ENCODE measurements at regions not wholly inside any gene's neighbourhood (a gene's known extent, or its start where the extent isn't known, plus 50 kb on each side); places are given as distances from the start of the nearest gene placed in this dataset.

DNA sequence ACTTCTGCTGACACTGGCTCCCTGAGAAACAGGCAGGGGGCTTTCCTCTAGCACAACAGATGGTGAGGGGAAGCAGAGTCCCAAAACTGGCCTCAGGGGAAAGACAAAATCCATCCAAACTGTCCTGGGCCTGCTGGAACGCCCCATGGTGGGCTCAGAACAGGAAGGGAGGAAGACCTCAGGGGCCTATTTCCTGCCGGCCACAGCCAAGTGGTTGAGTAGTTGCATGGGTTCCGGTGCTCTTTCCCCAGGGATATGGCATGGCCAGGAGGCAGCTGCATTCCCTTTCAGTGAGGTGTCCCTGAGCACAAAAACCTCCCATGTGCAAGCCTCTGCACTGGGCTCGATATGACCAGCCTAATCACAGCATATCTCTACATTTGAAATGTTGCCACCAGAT is 303.0 kb upstream of the IRX5 start:
- DNase-seq (ENCODE audit: low spot score): no peak

DNA sequence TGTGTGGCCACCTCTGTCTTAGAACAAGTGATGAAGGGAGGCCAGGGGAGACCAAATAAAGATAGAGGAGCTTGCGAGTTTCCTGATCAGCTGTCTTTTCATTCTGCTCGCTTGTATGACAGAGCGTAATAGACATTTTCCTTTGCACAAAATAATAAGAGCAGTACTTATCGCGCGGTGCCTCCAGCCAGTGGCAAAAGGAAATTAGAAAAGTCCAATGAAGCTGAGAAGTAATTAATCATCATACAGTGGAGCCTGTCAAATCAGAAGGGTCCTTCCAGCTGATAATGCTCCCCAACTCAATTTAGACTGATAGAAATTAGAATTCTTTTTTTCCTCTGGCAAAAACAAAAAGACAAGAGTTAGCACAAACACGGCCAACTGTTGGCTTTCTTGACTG is 307.0 kb upstream of the IRX5 start:
- DNase-seq (ENCODE audit: low spot score): no peak

DNA sequence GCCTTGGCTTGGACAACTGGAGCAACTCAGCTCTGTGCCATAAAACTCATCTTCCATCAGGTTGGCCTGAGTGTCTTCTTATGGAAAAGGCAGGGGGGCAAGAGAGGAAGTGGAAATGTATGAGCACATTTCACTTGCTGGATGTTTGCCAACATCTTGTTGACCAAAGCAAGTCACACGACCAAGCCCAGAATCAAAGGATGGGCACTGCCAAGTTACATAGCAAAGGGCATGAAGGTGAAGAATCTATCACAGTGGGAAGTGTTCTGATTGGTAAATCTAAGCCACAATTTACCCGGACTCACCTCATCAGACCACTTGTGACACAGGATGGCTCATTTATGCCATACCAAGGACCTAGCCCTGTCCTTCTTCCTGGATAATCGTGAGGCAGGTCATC is 310.5 kb upstream of the IRX5 start:
- no peak for DNase-seq (ENCODE audit: low spot score)

DNA sequence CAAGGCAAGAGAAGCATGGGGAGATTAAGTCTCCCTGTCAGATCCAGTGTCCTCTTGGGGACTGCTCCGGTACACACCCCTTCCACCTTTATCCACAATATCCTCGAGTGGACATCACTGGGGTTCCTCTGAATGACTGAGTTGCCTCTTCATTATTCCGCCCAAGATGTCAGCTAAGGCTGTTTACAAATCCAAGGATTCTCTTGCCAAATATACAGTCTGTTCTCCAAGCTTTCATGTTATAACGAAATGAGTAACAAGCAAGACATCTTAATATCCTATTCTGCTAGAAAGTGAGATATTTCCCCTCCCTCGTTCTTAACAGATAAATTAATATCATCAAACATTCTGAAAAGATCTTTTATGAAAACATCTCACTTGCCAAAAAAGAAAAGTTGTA is 314.1 kb upstream of the IRX5 start:
- DNase-seq (ENCODE audit: low spot score): no peak

DNA sequence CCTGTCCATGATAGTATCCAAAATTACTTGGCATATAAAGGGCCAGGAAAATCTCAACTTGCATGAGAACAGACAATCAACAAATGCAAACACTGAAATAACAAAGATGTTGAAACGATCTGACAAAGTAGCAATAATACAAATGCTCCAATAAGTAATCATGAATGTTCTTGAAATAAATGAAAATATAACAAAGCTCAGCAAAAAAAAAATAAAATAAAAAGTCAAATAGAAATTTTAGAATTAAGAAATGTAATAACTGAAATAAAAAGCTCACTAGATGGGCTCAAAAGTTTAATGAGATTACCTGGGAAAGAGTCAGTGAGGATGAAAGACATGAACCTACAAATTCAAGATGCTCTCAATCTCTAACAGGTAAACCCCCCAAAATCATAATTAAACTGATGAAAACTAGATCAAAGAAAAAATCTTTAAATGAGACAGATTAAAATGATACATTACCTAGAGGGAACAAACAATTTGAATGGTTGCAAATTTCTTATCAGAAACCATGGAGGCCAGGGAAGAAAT is 319.0 kb upstream of the IRX3 start:
- DNase-seq (ENCODE audit: low spot score): no peak

DNA sequence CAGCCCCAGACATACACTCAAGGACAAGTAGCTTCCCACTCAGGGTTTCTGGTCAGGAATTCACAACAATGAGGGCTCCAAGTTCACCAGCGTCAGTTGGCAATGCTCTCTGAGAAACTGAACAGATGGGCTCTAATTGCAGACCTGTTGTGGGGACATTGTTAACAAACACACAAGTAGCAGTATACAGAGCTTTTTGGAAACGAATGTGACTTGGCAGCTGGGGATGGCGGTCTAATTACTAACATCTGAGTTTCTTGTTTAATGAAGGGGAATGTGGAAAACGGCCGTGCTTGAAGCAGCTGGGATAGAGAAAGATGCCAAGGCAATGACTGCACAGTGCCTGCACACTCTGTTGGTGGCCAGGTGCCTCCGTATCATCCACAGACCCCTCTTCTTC is 316.1 kb upstream of the IRX3 start:
- DNase-seq (ENCODE audit: low spot score): no peak

DNA sequence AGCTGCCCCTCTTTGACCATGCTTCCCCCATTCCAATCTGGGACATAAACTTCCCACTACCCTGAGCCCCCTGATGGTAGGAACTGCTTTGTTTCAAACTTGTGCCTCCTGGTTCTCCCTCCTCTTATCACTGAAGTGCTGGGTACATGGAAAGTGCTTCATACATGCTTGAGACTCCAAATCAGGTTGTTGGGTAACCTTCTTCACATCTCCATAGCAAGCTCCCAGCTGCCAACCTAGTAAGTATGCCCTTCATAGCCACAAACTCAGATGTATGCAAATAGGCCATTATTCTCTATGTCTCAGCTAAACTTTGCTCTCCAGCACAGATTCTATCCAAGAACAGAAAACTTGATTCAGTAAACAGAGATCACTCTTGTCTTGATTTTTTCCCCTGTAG is 310.6 kb upstream of the IRX3 start:
- no peak for DNase-seq (ENCODE audit: low spot score)

DNA sequence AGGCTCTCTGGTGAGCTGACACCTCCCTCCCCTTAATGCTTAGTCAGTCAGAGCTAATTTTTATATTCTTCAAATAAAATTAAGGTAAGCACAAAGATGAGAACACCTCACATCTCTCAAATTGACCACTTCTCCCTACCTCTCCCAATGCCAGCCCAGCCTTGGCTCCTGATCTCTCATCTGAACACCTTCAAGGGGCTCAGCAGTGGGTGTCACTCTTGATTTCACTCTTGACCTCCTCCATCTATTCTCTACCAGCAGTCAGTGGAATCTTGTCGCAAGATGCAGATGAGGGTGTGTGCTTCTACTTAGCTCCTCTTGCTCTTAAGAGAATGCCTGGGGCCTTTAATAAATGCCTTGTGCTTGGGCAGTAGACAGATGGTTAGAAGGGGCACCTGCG is 309.0 kb upstream of the IRX3 start:
- no peak for DNase-seq (ENCODE audit: low spot score)

DNA sequence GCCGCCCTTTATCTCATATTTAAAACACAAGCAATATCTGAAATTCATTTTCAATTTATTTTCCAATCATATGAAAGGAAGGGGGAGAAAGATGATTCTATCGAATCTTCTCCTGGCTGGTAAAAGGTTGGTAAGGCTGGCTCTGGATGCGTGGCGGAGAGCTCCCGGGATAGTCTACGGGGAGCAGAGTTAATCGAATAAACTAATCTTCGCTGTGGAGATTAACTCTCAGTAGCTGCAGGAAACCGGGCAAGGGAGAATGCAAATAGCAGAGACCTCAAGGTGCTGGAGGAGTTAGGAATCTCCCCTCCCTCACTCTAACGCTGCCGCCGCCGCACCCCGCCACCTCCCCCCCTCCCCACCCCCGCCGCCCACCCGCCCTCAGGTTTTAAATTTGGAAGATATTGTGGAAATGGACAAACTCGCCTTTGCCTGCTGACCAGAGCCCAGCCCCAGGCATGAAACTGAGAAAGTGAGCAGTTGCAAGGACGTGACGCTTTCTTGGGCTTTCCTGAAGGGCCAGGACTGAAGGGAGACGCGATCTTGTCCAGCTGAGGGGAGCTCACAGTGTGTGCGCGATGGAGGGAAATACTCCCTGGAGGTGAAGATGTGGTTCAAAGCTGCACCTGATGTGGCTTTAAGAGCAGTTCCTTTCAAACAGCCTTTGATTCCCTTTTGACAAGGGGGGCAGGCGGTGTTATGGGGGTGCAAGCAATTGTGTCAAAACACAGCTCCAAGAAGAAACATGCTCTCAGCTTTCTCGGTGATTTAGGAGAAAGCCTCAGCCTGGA is 308.2 kb upstream of the IRX3 start:
- DNase-seq (ENCODE audit: low spot score): no peak

DNA sequence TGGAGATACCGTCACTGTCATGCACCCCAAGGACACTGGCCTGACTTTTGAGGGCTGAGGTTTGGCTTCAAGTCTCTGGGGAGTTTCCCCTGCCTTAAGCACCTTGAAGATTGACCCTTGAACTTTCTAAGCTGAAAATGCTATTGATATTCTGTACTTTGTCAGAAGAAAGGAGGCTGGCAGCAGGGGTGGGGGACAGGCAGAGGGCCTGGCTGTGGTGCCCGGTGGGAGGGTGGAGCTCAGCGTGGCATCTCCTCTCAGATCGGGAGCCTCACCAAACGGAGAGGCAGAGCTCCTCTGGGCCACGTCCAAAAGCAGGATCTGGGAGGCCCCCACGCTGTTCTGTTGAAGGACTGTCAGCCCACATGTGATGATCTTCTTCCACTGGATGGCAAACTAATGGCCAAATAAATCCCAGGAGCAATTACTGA is 305.2 kb upstream of the IRX3 start:
- no peak for DNase-seq (ENCODE audit: low spot score)

DNA sequence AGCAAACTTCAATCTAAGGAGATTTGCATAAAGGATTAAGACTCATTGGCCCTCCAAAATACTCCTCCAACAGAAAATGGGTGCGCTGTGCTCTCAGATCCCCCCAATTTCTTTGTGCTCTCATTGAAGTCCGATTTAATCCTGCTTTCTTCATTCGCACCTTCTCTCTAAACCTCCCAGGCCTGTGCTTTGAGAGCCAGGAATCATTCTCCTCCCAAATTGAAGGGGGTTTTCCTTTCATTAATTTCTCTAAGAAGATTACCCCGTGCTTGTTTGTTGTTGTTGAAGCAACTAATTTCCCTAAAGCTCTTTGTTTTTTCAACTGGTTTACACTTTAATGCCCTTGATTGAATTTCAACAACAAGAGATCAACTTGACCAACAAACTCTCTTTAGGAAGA is 304.2 kb upstream of the IRX3 start:
- no peak for DNase-seq (ENCODE audit: low spot score)

DNA sequence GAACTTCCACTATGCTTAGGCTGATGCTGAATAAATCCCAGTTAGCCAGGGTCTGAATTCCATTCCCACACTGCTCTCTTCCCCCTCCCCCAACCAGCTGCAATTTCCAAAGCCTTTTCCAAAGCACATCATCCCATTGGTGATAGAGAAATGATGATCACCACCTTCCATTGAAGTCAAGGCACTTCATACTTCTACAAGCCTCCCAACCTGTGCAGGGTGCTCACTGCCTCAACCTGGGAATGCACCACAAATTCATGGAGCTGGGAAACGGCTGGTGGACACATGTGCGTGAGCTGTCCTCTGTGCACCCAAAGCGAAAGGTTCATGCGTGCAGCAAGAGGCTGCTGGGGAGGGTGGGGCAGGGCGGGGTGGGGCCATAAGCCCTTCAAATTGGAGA is 302.7 kb upstream of the IRX3 start:
- no peak for DNase-seq (ENCODE audit: low spot score)

DNA sequence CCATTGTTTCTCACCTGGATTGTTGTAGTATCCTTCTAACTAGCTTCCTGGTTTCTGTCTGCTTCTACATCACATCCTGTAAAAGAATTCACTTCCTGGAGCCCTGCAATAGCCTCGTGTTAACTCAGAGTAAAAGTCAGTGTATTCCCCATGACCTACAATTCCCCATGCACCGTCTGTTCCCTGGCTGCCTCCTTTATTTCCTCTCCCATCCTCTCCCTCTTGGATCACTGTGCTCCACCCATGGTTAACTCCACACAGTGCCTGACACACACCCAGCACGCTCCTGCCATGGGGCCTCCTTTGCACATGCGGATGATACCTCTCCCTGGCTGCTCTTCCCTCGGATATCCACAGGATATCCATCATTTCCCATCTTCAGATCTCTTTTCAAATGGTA is 301.4 kb upstream of the IRX3 start:
- no peak for DNase-seq (ENCODE audit: low spot score)

DNA sequence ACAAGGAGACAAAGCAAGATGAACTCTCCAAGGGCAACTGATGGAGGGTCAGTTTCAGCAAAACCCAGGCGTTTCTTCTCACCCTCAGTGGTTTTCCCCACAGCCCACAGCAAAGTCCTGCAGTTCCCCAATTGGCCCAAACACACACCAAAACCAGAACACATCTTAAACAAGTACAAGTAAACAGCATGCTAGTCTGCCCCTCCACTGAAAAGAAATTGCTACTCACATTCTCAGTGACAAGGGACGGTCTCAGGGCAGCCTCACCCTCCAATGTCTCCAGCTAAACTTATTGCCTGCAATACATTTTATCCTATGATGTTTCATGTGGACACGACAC is 300.6 kb upstream of the IRX3 start:
- DNase-seq (ENCODE audit: low spot score): no peak

DNA sequence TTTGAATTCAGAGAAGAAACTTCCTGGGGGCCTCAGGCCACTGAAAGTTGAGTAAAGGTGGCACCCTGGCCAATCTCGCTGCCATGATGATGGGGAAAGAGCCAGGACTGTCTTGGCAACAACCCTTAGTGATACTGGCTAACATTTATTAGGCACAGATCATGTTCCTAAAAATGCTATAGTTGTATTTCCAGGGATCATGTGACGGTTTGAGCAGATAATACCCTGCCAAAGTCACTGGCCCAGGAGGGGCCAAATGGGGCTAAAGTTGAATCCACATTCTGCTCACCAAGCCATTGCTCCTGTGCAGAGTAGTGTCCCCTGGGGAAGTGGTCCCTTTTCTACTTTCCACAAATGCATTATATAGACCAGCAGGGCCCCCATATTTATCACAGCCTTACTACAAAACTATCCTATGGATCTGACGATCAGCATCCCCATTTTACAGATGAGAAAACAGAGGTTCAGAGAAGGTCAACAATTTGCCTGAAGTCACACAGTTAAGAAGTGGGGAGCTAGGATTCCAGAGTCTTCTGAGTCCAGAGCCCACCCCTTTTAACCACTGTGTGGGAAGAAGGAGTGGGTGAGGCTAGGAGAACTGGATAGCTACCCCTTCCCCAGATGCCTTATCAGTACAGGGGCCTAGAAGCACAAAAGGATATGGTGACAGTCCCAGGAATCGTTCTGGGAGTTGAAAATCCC is 300.0 kb upstream of the IRX3 start:
- no peak for DNase-seq (ENCODE audit: low spot score)

DNA sequence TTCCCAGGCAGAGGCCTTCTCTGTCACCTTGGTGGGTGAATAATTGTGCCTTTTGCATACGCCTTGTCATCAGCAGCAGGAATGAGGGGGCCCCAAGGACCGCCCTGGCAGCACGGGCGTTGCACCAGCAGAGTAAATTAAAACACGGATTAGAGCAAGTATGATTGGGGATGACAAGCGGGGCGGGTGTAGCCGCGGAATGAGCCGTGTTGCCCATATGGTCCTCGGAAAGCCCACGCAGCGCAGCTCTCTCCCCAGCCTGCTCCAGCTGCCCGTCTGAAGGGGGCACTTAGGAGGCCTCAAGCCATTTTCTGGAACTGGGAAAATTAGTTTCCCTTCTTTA is 299.4 kb upstream of the IRX3 start:
- no peak for DNase-seq (ENCODE audit: low spot score)

DNA sequence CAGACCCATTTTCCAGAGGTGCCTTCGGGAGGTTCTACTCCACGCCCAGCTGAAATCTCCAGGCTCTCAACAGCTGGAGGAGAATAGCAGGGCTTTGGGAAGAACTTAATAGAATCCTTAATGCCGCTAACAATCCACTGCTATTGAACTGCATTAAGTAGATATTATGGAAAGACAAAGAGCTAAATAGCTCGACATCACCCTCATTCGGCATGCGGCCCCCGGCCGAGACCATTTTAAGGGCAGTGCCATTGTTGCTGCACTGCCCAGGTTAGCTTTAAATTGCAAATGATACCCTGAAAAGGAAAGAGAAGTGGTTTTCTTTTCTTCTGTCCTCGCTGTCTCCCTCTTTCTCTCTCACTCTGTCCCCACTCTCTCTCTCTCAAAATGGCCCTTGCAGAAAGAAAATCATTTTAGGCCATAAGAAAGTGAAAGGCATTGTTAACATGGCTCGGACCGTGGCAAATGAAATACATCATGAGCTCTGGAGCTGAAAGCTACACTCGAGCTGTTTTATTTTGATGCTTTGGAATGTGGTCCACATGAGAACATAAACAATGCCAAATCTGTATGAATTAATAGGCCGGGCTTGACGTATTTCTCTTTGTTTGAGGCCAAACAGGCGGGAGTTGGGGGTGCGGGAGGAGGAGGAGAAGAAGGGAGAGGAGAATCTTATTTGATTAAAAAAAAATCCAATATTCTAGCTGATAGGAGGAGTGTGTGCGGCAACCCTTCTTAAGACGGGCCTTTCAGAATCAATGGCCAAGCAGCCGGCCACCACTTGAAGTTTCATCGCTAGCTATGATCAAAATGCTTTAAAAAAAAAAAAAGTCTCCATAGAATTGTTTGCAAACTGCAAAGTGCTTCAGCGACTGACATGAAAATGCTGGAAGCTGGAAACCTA is 298.8 kb upstream of the IRX3 start:
- no peak for DNase-seq (ENCODE audit: low spot score)

DNA sequence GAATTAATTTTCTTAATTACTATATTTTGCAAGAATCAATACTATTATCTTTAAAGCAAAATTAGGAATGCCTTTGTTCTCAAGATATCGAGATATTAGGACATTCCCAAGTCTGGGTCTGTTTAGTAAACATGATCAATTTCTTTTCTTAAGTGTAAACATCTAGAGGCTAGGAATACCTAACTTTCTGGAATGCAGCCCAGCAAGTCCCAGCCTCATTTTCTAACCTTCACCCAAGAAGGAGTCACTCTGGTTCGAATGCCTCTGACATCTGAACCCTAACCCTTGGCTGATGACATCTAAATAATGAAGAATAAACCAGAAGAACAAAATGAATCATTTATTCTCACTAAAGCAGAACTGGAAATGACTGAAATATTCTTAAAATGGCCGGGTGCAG is 297.5 kb upstream of the IRX3 start:
- no peak for DNase-seq (ENCODE audit: low spot score)

DNA sequence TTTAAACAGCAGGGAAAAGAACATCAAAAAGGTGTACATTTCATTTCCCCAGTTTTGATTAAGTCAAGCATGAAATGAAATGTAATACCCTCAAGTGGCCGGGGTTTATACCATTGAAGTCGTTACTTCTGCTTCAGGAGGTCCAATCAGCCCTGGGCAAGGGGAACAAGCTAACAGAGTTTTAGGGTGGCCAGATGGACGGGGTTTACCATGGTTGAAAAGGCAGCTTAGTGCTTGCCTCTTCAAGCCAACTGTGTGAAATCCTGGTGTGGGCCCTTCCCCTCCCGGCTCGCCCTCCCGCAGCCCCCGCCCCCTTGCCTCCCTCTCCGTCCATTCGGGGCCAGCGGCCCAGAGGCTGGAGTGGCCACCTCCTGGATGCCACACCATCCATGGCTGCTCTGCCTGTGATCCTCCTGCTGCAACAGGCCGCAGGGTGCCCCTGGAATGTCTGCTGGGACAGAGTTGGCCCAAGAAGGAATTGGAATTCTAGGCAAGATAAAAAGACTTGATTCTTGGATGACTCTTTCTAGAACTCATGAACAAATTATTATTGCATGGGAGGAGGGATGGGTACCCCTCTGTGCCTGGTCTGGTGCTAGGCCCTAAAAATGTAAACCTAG is 296.2 kb upstream of the IRX3 start:
- no peak for DNase-seq (ENCODE audit: low spot score)

DNA sequence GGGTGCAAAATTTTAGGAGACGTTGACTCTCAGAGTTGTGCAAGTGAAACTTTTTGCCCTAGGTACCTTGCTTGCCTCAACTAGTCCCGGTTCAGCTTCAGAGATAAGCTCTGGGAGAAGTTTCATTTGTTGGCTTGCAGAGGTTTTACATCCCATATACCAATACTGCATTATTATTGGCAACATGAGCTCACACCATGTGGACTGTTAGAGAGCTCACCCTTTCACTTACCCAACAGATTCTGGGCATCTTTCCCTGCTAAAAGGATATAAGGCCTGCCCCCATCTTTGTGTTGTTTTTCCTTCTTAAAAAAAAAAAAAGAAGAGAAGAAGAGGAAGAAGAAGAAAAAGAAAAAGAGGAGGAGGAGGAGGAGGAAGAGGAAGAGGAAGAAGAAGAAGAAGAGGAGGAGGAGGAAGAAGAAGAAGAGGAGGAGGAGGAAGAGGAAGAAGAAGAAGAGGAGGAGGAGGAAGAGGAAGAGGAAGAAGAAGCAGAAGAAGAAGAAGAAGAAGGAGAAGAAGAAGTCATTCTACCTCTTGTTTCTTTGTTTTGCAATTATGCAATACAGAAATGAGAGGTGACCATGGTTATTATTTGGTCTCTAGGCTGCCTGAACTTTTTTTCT is 292.6 kb upstream of the IRX3 start:
- no peak for DNase-seq (ENCODE audit: low spot score)

DNA sequence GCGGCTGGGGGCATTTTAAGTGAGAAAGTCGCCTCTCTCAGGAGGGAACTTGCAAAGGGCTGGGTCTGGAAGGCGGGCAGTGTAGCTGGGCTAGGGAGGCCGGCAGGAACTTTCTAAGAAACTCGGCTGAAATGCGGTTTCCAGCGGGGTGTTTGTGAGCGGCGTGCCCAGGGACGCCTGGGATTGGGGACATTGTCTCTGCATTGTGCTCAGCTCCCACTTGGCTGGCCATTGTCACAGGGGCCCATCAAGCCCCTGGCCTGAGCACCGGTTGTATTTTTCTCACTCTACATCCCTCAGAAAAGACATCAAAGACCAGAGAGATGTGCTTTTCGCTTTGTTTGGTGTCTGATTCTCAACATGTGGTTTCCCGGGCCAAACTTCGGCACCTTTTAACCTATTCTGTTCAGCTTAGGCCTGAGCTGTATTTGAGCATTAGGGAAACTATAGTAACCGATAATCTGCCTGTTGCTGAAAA is 291.1 kb upstream of the IRX3 start:
- DNase-seq (ENCODE audit: low spot score): no peak

DNA sequence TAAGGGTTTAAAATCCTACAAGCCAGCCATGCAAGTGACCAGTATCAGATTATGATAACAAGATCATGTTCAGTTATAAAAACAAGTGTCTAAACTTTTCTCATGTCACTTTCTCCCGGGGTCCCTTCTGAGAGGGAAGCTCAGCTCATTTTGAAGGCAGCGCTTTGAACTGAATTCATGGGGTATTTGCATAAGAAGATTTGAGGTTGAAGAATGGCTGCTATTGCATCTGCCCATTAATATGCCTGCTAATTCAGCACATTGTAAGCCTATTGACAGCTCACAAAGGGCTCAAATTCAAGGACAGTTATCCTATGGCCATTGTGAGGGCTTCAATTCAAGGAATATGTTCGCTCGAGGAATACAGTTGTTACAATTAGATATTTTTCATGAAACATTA is 290.2 kb upstream of the IRX3 start:
- no peak for DNase-seq (ENCODE audit: low spot score)

Data from kidney tubule cell (primary cell).